Uterus (tissue), 3 donors: ENCODE measurements at regions not wholly inside any gene's neighbourhood (a gene's known extent, or its start where the extent isn't known, plus 50 kb on each side); places are given as distances from the start of the nearest gene placed in this dataset.

Experiments
- DNase-seq, 2 donors: peaks; one replicate each; pipeline ENCODE4 v3.0.0-alpha.2; 2019 to 2020
- H3K27ac ChIP-seq, 2 donors: fragments of 200-600 bp; sonication (generic); 1 replicate in 1 of 2; 2 replicates in 1 of 2; pipeline ENCODE4 v1.5.1; 2016 to 2018
- H3K27me3 ChIP-seq, 2 donors: fragments of 200-600 bp; sonication (generic); one replicate each; pipeline ENCODE4 v1.5.1; 2018 to 2019; ENCODE audit warnings: control low read depth in 1 of 2
- H3K36me3 ChIP-seq, 2 donors: fragments of 200-600 bp; sonication (generic); one replicate each; pipeline ENCODE4 v1.5.1; 2019; ENCODE audit warnings: control low read depth in 1 of 2
- H3K4me1 ChIP-seq, 2 donors: fragments of 200-600 bp; sonication (generic); one replicate each; pipeline ENCODE4 v1.5.1; 2018 to 2019; ENCODE audit warnings: control low read depth in 1 of 2
- H3K4me3 ChIP-seq, 2 donors: fragments of 200-600 bp; sonication (generic); 1 replicate in 1 of 2; 2 replicates in 1 of 2; pipeline ENCODE4 v1.5.1; 2018 to 2019; ENCODE audit warnings: mild to moderate bottlenecking in 1 of 2
- H3K9me3 ChIP-seq, 2 donors: fragments of 200-600 bp; sonication (generic); one replicate each; pipeline ENCODE4 v1.5.1; 2019; ENCODE audit warnings: control low read depth in 1 of 2
- CTCF ChIP-seq, 4 experiments: fragments of 200-600 bp in 2 of 4; fragments of 450-650 bp in 2 of 4; sonication (generic) in 2 of 4; IDR thresholded peaks; one replicate each; pipeline ENCODE4 v1.5.1; 2016 to 2019; ENCODE audit warnings: antibody characterized with exemption in 4 of 4, mild to moderate bottlenecking in 2 of 4, moderate library complexity in 1 of 4
- POLR2A ChIP-seq, 2 donors: fragments of 450-650 bp; IDR thresholded peaks; one replicate each; pipeline ENCODE4 v1.6.1; 2016; ENCODE audit warnings: antibody characterized with exemption in 2 of 2, mild to moderate bottlenecking in 1 of 2, moderate library complexity in 1 of 2
- intact Hi-C: fragments of 100-400 bp; cut with DNase I; formaldehyde crosslinking; loops from one replicate; pipeline ENCODE4 v1.15.1; 2023; ENCODE audit warnings: low total_unique reads
- donor health status: DM: yes; HTN: yes; CAD: no.

DNA sequence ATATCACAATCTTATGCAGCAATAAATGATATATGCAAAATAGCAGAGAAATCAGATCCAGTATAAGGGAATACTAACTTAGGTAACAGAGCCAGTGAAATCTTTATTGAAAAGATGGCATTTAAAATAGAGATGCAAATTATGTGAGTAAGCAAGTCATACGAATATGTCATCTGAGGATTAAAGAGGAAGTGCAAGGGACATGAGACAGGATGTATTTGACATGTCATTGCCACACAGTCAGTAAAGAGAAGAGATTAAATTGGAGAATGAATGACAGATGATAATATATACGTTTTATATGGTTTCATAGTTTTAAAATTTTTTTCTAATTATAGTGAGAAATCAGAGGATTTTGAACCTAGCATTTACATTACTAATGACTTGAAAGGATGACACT lies 426.4 kb downstream of the SLITRK5 start:
- Histone ChIP-seq H3K4me3 (no peak overlapping the region), H3K36me3 (no peaks in the 10 kb centered on the region), H3K27ac (no peak overlapping the region), H3K9me3 (no peaks in the 10 kb centered on the region), H3K4me1 (no peaks in the 10 kb centered on the region), H3K27me3 (no peaks in the 10 kb centered on the region)
- intact Hi-C loops = no loop called here
- no peak for DNase-seq
- no peak for TF ChIP-seq CTCF (IDR thresholded peaks at IDR 0.05)
- TF ChIP-seq POLR2A (IDR thresholded peaks at IDR 0.05) = no peak

GRCh38 chr13:88103824-88104223 lies 432.7 kb downstream of the SLITRK5 start:
- Histone ChIP-seq H3K4me3 (no peak overlapping the region), H3K27ac (no peak overlapping the region), H3K4me1 (no peaks in the 10 kb centered on the region), H3K36me3 (no peaks in the 10 kb centered on the region), H3K27me3 (no peaks in the 10 kb centered on the region), H3K9me3 (no peaks in the 10 kb centered on the region)
- intact Hi-C loops = no loop called here
- DNase-seq = no peak
- TF ChIP-seq CTCF (IDR thresholded peaks at IDR 0.05) (no peak), POLR2A (IDR thresholded peaks at IDR 0.05) (no peak)

- intact Hi-C loops = no loop called here
- Histone ChIP-seq H3K4me1 (no peaks in the 10 kb centered on the region), H3K27me3 (no peaks in the 10 kb centered on the region), H3K27ac (no peak overlapping the region), H3K4me3 (no peak overlapping the region), H3K36me3 (no peaks in the 10 kb centered on the region), H3K9me3 (no peaks in the 10 kb centered on the region)
- TF ChIP-seq CTCF (IDR thresholded peaks at IDR 0.05) (no peak), POLR2A (IDR thresholded peaks at IDR 0.05) (no peak)
- no peak for DNase-seq
Measured at GRCh38 chr13:88104576-88104975, 433.4 kb downstream of the SLITRK5 start.

GRCh38 chr13:88107570-88107969 lies 436.4 kb downstream of the SLITRK5 start:
- Histone ChIP-seq H3K36me3 (no peaks in the 10 kb centered on the region), H3K4me3 (no peak overlapping the region), H3K4me1 (no peaks in the 10 kb centered on the region), H3K9me3 (no peaks in the 10 kb centered on the region), H3K27ac (no peak overlapping the region), H3K27me3 (no peaks in the 10 kb centered on the region)
- intact Hi-C loops = no loop called here
- TF ChIP-seq POLR2A (IDR thresholded peaks at IDR 0.05) (no peak), CTCF (IDR thresholded peaks at IDR 0.05) (no peak)
- DNase-seq = no peak

GRCh38 chr13:88112526-88112925 lies 441.4 kb downstream of the SLITRK5 start:
- intact Hi-C loops = no loop called here

More at GRCh38 chr13:88112526-88112925, 441.4 kb downstream of the SLITRK5 start:
- no peak overlapping the region for H3K4me3 ChIP-seq
- no peaks in the 10 kb centered on the region for H3K9me3 ChIP-seq
- no peaks in the 10 kb centered on the region for H3K27me3 ChIP-seq
- no peak for TF ChIP-seq POLR2A (IDR thresholded peaks at IDR 0.05)
- no peak for TF ChIP-seq CTCF (IDR thresholded peaks at IDR 0.05)
- H3K36me3 ChIP-seq = no peaks in the 10 kb centered on the region
- no peak for DNase-seq
- no peak overlapping the region for H3K27ac ChIP-seq
- no peaks in the 10 kb centered on the region for H3K4me1 ChIP-seq
